Hepatocyte (in vitro differentiated cells): ENCODE measurements at regions not wholly inside any gene's neighbourhood (a gene's known extent, or its start where the extent isn't known, plus 50 kb on each side); places are given as distances from the start of the nearest gene placed in this dataset.
A peak's percentile ranks its signal among the peaks of the same experiment; 100 is the strongest.

Source experiments
- DNase-seq: peaks from one replicate; pipeline ENCODE4 v3.0.0-alpha.2; 2016; ENCODE audit warnings: low spot score
- H2AFZ ChIP-seq: fragments of 200-600 bp; sonication (generic); 2 replicates; pipeline ENCODE4 v1.6.0; 2016; ENCODE audit warnings: antibody characterized with exemption, mild to moderate bottlenecking
- H3K27ac ChIP-seq: fragments of 200-600 bp; sonication (generic); 2 replicates; pipeline ENCODE4 v1.5.1; 2016; ENCODE audit warnings: mild to moderate bottlenecking
- H3K27me3 ChIP-seq: fragments of 200-600 bp; sonication (generic); 2 replicates; pipeline ENCODE4 v1.6.1; 2016
- H3K36me3 ChIP-seq: fragments of 200-600 bp; sonication (generic); replicated peaks from 2 replicates; pipeline ENCODE4 v1.5.1; 2016; ENCODE audit warnings: low read depth; ENCODE audit not compliant: insufficient read depth
- H3K4me1 ChIP-seq: fragments of 200-600 bp; sonication (generic); 2 replicates; pipeline ENCODE4 v1.5.1; 2016; ENCODE audit warnings: mild to moderate bottlenecking, moderate library complexity; ENCODE audit not compliant: insufficient read depth
- H3K4me2 ChIP-seq: fragments of 200-600 bp; sonication (generic); 2 replicates; pipeline ENCODE4 v1.6.0; 2016
- H3K4me3 ChIP-seq: fragments of 200-600 bp; sonication (generic); 2 replicates; pipeline ENCODE4 v1.5.1; 2016; ENCODE audit warnings: mild to moderate bottlenecking
- H3K79me2 ChIP-seq: fragments of 200-600 bp; sonication (generic); 2 replicates; pipeline ENCODE4 v1.6.0; 2017; ENCODE audit warnings: mild to moderate bottlenecking
- H3K9me2 ChIP-seq: fragments of 200-600 bp; sonication (generic); replicated peaks from 2 replicates; pipeline ENCODE4 v1.6.0; 2017; ENCODE audit warnings: mild to moderate bottlenecking; ENCODE audit not compliant: insufficient read depth
- H3K9me3 ChIP-seq: fragments of 200-600 bp; sonication (generic); 2 replicates; pipeline ENCODE4 v1.5.1; 2016; ENCODE audit warnings: low read depth, mild to moderate bottlenecking
- H4K20me1 ChIP-seq: fragments of 200-600 bp; sonication (generic); 2 replicates; pipeline ENCODE4 v1.6.0; 2016; ENCODE audit warnings: mild to moderate bottlenecking; ENCODE audit not compliant: insufficient read depth, poor library complexity, severe bottlenecking
- CTCF ChIP-seq: fragments of 200-600 bp; sonication (generic); IDR thresholded peaks from 2 replicates; pipeline ENCODE4 v1.5.1; 2016; ENCODE audit warnings: antibody characterized with exemption, mild to moderate bottlenecking; ENCODE audit not compliant: poor library complexity
- EZH2 ChIP-seq: fragments of 200-600 bp; sonication (generic); IDR thresholded peaks from 2 replicates; pipeline ENCODE4 v1.6.1; 2016; ENCODE audit warnings: antibody characterized with exemption, mild to moderate bottlenecking, borderline replicate concordance
- EZH2phosphoT487 ChIP-seq: fragments of 200-600 bp; sonication (generic); IDR thresholded peaks from one replicate; pipeline ENCODE4 v1.6.1; 2018; ENCODE audit warnings: antibody characterized with exemption, mild to moderate bottlenecking, low read depth, moderate library complexity; ENCODE audit not compliant: unreplicated experiment, severe bottlenecking
- WGBS: methylation state at CpG from one replicate; pipeline ENCODE4 v1.1.6; 2016; ENCODE audit warnings: low lambda C conversion rate; ENCODE audit errors: missing lambda C conversion rate; 5-methylcytosine and 5-hydroxymethylcytosine counted together

- H3K27me3 ChIP-seq = no peaks in the 10 kb centered on the region
- H3K9me3 ChIP-seq = no peaks in the 10 kb centered on the region
- TF ChIP-seq CTCF (no peak), EZH2 (no peak)
- H3K4me2 ChIP-seq = no peak overlapping the region
- no peak overlapping the region for H3K27ac ChIP-seq
- H3K9me2 ChIP-seq = no peaks in the 10 kb centered on the region
- H3K4me1 ChIP-seq = no peaks in the 10 kb centered on the region
- no peaks in the 10 kb centered on the region for H4K20me1 ChIP-seq
- no peak overlapping the region for H2AFZ ChIP-seq
- no peak for DNase-seq
- no peaks in the 10 kb centered on the region for H3K79me2 ChIP-seq
- H3K4me3 ChIP-seq = no peak overlapping the region
- no peaks in the 10 kb centered on the region for H3K36me3 ChIP-seq
Measured at GRCh38 chr21:19290328-19290727, 886.7 kb upstream of the TMPRSS15 start.

GRCh38 chr21:19320291-19320690, 916.7 kb upstream of the TMPRSS15 start:
- Histone ChIP-seq H3K4me2 (no peak overlapping the region), H2AFZ (no peak overlapping the region), H3K27ac (no peak overlapping the region), H3K27me3 (no peaks in the 10 kb centered on the region), H3K4me1 (no peaks in the 10 kb centered on the region), H3K4me3 (no peak overlapping the region), H3K79me2 (no peaks in the 10 kb centered on the region), H4K20me1 (no peaks in the 10 kb centered on the region), H3K9me2 (no peaks in the 10 kb centered on the region), H3K9me3 (no peaks in the 10 kb centered on the region), H3K36me3 (no peaks in the 10 kb centered on the region)
- DNase-seq = no peak
- TF ChIP-seq EZH2phosphoT487 (no peak), CTCF (no peak), EZH2 (no peak)
- WGBS = 91% methylated on average over 1 of the region's 1 CpG

- Histone ChIP-seq H4K20me1 (no peaks in the 10 kb centered on the region), H3K79me2 (no peaks in the 10 kb centered on the region), H3K4me2 (no peak overlapping the region), H3K27ac (no peak overlapping the region), H3K9me2 (no peaks in the 10 kb centered on the region), H3K27me3 (no peaks in the 10 kb centered on the region), H2AFZ (no peak overlapping the region), H3K4me1 (no peaks in the 10 kb centered on the region), H3K4me3 (no peak overlapping the region), H3K9me3 (no peaks in the 10 kb centered on the region), H3K36me3 (no peaks in the 10 kb centered on the region)
- WGBS = 71% methylated on average over 3 of the region's 3 CpGs
- DNase-seq = peak; percentile 8
- TF ChIP-seq EZH2 (no peak), CTCF (no peak), EZH2phosphoT487 (no peak)
Measured at GRCh38 chr21:19321688-19322087, 918.1 kb upstream of the TMPRSS15 start.

GRCh38 chr21:19322360-19322759, 918.8 kb upstream of the TMPRSS15 start:
- no peak overlapping the region for H2AFZ ChIP-seq
- no peak overlapping the region for H3K4me2 ChIP-seq
- no peaks in the 10 kb centered on the region for H3K4me1 ChIP-seq
- H3K27me3 ChIP-seq = no peaks in the 10 kb centered on the region
- H3K9me2 ChIP-seq = no peaks in the 10 kb centered on the region
- no peaks in the 10 kb centered on the region for H3K36me3 ChIP-seq
- H3K79me2 ChIP-seq = no peaks in the 10 kb centered on the region
- no peak overlapping the region for H3K27ac ChIP-seq
- no peak for DNase-seq
- H3K9me3 ChIP-seq = no peaks in the 10 kb centered on the region
- TF ChIP-seq CTCF (peak; percentile 50), EZH2phosphoT487 (no peak)
- 60% methylated on average over 1 of the region's 1 CpG for WGBS
- H3K4me3 ChIP-seq = no peak overlapping the region
- H4K20me1 ChIP-seq = no peaks in the 10 kb centered on the region
